AG10803 (cell line): ENCODE measurements at regions not wholly inside any gene's neighbourhood (a gene's known extent, or its start where the extent isn't known, plus 50 kb on each side); places are given as distances from the start of the nearest gene placed in this dataset.

ENCODE experiments used
- DNase-seq: peaks from one replicate; pipeline ENCODE4 v3.0.0; 2010; ENCODE audit warnings: low read depth
- H3K4me3 ChIP-seq: 2 replicates; pipeline ENCODE4 v1.5.1; 2011; ENCODE audit warnings: mild to moderate bottlenecking, low read length, control low read depth
- CTCF ChIP-seq: conservative IDR thresholded peaks from 2 replicates; pipeline ENCODE4 v1.5.1; 2011; ENCODE audit warnings: mild to moderate bottlenecking, low read length, control low read depth, inconsistent platforms

GRCh38 chr5:58260243-58260642 is 199.6 kb downstream of the PLK2 start:
- no peak for TF ChIP-seq CTCF
- H3K4me3 ChIP-seq: no peak overlapping the region
- DNase-seq: no peak

- H3K4me3 ChIP-seq: peak overlapping the region; percentile 31
- DNase-seq: peak; percentile 82
- no peak for TF ChIP-seq CTCF
These were observed 200.2 kb downstream of the PLK2 start for GRCh38 chr5:58259685-58260152.

- no peak for DNase-seq
- no peak overlapping the region for H3K4me3 ChIP-seq
- no peak for TF ChIP-seq CTCF
These were observed 200.8 kb downstream of the PLK2 start for GRCh38 chr5:58258984-58259684.

GRCh38 chr5:58255970-58256369 is 203.9 kb downstream of the PLK2 start:
- no peak for DNase-seq
- TF ChIP-seq CTCF: no peak
- no peak overlapping the region for H3K4me3 ChIP-seq

- DNase-seq: peak; percentile 14
- TF ChIP-seq CTCF: no peak
- no peak overlapping the region for H3K4me3 ChIP-seq
These were observed 204.5 kb downstream of the PLK2 start for GRCh38 chr5:58255386-58255785.

GRCh38 chr5:58248221-58248620 is 211.7 kb downstream of the PLK2 start:
- no peak overlapping the region for H3K4me3 ChIP-seq
- DNase-seq: peak; percentile 48
- no peak for TF ChIP-seq CTCF

GRCh38 chr5:58246461-58246944 is 213.4 kb downstream of the PLK2 start:
- TF ChIP-seq CTCF: no peak
- peak; percentile 21 for DNase-seq

More at GRCh38 chr5:58246461-58246944, 213.4 kb downstream of the PLK2 start:
- H3K4me3 ChIP-seq: no peak overlapping the region
